ENCODE measurements at regions not wholly inside any gene's neighbourhood (a gene's known extent, or its start where the extent isn't known, plus 50 kb on each side); places are given as distances from the start of the nearest gene placed in this dataset.
"Not testable (repeated sequence)": the region's sequence is repeated elsewhere in the genome, so short reads cannot be mapped to it uniquely, and the experiment has no call there.

DNA sequence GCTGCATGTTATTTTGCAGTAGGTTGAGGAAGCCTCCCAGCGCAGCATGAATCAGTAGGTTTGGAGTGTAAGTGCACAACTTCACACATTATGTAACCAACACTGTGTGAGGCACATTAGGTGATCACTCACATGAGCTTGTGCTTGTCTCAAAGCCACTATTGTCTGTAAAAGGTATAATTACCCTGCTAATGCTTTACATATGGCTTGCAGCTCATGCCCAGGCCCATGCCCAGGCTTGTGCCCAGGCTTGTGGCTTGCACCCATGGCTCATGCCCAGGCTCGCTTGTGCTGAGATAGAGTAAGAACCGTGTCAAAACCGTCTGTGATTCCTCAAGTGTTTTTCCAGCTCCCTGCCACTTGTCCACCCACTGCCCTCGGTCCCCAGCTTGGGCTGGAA lies 596.3 kb downstream of the LTN1 start:
- DNase-seq: no peak

DNA sequence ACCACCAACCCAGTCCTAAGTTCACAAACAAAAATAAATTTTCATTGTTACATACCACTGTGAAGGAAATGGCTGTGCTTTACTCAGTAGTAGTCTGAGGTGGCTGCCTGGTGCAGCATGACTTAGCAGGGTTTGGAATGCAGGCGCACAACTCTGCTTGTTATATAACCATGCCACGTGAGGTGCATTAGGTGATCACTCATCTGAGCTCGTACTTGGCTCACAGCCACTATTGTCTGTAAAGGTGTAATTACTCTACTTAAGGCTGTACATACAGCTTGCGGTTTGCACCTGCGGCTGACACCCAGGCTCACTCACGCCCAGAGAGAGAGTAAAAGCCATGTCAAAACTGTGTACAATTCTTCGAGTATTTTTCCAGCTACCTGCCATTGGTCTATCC lies 599.4 kb downstream of the LTN1 start:
- peak; percentile 58 to 72 for DNase-seq

DNA sequence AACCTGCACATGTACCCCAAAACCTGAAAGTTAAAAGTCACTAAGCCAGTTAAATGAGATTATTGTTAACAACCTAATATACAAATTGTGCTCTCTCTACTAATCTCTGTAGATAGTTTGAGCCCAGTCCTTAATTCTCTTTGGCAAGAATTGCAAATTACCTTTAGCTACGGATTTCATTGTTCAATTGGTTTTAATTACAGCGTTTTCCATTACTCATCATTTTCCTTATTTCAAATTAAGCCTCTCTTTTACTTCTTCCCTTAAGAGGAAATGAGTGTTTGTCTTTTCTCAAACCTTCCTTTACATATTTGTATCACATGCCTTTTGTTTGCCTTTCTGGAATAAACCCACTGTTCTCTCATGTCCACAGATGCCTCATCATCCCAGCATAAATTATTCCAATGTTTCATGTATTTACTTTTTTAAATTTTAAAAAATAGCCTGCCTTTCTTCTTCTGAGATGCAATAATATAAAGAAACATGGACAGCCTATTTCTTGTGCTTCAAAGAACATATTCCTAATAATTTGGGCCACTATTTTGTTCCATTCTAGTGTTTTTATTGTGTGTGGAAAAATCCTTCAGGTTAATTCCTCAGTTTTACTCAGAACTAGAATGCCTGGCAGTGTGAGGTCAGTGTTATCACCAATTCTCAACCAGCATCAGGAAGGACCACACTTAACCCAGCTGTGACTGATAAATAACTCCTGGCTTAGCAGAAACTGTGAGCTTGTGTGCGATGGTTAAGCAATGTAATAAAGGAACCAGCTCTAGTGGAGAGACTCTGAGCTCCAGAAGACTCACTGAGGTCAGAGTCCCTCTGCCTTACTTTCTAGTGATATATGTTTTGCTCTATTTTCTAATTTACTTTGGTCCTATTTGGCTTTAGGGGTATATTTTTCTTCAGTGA lies 600.5 kb downstream of the LTN1 start:
- no peak for DNase-seq

DNA sequence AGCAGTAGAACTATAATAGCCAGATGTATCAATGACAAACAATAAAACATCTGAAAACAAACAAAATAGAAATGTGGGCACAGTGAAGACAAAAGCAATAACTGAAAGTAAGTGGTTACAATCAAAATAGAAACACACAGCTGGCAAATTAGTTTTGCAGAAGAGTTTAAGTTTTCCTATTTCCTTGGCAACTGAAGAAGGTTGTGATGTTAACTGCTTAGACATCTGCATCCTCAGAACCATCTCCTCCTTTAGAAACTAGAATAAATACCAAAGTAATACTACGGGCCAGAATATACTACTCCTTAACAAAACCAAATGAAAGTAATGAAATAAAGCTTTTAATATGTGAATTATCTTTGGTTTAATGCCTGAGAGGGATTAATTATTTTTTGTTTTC lies 605.5 kb downstream of the LTN1 start:
- DNase-seq: no peak

GRCh38 chr21:28385845-28386244 lies 606.8 kb downstream of the LTN1 start:
- DNase-seq: no peak

GRCh38 chr21:28381000-28381745 lies 611.5 kb downstream of the LTN1 start:
- DNase-seq: not testable (repeated sequence)

DNA sequence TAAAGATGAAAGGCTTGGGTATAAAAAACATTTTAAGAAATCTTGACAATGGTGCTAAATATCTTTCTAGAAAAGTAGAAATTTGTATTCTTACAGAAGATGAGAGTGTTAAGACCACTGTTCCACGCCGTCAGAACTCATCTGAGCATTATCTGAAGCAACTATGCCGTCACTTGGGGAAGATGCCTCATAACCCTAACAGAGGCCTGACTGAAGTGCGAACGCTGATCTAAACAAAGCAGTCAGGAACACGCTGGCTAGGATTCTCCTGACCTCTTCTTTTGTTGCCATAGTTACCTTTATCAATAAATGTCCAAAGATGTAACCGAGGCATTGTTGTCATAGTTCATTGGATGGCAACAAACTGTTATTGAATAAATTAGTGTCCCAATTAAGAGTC lies 612.4 kb downstream of the LTN1 start:
- no peak for DNase-seq

DNA sequence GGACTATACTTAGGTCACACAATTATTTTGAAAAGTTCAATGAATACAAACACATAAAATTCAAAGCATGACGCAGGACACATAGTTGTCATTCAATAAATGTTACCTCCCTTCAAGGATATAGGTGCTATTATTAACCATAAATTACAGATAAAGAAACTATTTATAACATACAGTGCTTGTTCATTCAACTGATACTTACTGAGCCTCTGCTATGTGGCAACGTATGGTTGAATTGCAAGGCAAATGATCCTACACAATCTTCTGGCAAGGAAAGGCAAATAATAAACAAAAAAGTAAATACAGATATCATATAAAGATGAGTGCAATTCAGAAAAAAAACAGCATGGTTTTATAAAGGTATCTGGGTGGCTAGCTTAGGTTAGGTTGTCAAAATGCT lies 614.7 kb downstream of the LTN1 start:
- no peak for DNase-seq

GRCh38 chr21:28375708-28376385 lies 616.8 kb downstream of the LTN1 start:
- no peak for DNase-seq

DNA sequence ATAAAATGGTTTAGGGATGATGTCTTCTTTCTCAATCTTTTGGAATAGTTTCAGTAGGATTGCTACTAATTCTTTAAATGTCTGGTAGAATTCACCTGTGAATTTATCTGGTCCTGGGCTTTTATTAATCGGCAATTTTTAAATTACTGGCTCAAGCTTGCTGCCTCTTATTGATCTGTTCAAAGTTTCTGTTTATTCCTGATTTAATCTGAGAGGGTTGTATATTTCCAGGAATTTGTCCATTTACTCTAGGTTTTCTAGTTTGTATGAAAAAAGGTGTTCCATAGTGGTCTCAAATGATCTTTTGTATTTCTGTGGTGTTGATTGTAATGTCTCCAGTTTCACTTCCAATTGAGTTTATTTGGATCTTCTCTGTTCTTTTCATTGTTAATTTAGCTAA lies 617.8 kb downstream of the LTN1 start:
- no peak for DNase-seq

GRCh38 chr21:28371713-28372112 lies 621.0 kb downstream of the LTN1 start:
- DNase-seq: no peak

DNA sequence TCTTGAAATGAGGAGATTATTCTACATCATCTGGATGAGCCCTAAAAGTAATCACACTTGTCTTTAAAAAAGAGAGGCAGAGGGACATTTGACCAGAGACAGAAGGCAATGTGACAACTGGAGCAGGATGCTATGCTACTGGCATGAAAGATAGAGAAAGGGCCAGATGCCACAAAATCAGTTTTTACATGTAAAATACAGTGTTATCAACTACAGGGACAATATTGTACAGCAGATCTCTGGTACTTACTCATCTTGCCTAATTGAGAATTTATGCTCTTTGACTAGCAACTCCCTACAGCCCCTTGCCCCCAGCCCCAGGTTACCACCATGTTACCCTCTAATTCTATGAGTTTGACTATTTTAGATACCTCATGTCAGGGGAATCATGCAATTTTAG lies 633.4 kb downstream of the LTN1 start:
- DNase-seq: no peak

DNA sequence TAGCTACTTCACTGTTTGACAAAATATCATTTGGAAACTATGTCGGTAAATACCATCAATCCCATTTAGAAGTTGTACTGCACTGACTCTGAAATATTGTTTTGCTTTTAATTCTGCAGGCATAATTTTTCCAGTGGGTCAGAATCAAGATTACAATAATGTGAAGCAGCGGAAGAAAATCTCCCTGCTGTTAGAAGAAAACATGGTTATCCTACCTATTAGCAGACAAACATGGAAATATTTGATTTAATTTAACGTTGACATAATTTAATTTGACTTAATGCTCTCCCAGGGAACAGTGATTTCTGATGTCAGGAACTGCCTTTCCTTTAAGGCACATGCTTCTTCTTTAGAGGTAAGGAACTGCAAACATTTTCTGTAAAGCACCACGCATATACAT lies 634.0 kb downstream of the LTN1 start:
- no peak for DNase-seq

DNA sequence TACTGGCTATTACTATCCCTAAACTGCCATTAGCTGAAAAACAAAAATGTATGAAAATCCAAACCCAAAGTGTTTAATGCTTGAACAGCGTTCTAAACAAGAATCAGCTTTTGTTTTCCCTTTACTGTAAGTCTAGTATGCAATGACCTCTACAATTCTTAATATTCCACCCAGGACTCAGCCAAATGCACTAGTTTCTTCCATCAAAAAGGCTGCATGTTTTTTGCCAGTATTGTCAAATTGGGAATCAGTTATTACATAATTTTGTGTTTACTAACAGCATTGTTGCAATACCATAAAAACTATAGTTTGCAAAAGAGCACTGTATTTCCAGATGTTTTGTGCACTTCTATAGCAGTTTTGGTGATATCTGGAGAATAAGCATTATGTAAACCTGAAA lies 634.5 kb downstream of the LTN1 start:
- DNase-seq: no peak

GRCh38 chr21:28357743-28358142 lies 634.9 kb downstream of the LTN1 start:
- no peak for DNase-seq

GRCh38 chr21:28356422-28356821 lies 636.3 kb downstream of the LTN1 start:
- no peak for DNase-seq

DNA sequence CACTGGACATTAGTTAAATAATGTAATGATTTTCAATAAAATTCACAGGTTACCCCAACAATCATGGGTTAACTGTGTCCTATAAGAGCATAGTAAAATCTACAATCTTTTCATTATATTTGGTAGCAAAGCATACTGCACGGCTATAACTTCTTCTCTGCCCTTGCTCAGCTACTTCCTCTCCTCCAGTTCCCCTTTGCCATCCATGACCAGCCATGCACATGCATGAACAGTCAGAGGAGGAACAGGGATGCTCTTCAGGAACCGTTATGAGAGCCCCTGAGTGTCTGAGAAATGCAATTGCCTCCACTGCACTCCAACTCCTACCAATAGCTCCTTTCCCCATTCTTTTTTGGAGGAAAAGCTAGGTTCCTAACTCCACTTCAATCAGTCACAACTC lies 646.7 kb downstream of the LTN1 start:
- no peak for DNase-seq

GRCh38 chr21:28344985-28345384 lies 647.7 kb downstream of the LTN1 start:
- DNase-seq: no peak

DNA sequence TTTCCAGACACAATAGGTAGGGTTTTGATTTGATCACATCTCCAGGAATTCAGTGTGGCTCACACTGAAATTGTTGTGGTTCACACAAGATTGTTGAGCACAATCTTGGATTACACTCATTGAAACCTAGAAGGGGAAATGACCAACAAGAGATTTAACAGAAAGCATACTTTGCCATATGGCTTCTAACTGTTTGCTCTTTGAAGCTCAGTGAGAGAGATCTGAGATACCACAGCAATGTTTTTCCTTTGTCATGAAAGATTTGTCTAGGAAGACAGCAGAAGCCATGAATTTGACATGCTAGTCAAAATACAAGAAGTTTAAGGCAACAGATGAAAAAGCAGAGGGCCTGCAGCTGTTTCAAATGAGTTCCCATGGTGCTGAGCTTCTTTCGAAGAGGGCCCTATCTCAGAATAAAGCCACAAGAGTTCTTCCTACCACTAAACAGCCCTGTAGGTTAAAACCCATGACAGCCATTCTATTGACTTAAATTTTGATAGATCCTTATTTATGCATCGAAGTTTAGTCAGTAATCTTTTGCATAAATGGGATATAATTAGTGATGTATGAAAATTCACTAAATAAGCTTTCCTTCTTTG lies 650.4 kb downstream of the LTN1 start:
- DNase-seq: no peak

GRCh38 chr21:28339403-28339802 lies 653.3 kb downstream of the LTN1 start:
- DNase-seq: no peak

DNA sequence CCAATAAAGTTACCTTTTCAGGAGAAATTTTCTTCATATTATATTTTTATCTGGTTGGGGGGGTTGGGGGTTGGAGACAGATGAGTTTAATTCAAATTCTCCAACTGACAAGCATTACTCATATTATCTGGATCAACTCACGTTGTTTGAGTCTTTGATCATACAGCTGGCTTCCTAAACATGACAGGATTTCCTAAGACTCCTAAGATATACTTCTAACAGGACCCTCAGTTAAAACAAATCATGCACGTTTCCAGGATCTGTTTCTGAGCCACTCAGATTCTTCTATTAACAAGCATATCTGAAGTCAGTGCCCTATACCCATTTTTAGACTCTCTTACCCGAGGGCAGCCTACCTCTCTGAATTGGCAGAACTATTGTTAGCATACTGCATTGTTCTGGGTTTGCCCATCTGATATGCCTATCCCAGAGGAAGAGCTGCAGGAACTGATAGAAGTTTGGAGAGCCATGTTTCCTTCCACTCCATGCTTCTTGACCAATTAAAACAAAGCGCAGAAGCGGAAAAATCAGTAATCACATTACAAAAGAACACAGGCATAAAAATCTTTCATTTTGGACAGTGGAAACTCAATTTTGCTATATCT lies 653.9 kb downstream of the LTN1 start:
- no peak for DNase-seq

GRCh38 chr21:28337315-28337714 lies 655.4 kb downstream of the LTN1 start:
- no peak for DNase-seq

GRCh38 chr21:28336314-28336713 lies 656.4 kb downstream of the LTN1 start:
- DNase-seq: no peak

All from SHP77 (cell line).